ENCODE measurements at regions not wholly inside any gene's neighbourhood (a gene's known extent, or its start where the extent isn't known, plus 50 kb on each side); places are given as distances from the start of the nearest gene placed in this dataset.

- TF ChIP-seq CTCF (IDR thresholded peaks at IDR 0.05), result no peak
- TF ChIP-seq POLR2A (IDR thresholded peaks at IDR 0.05), result no peak
Measured at GRCh38 chr2:120859128-120859527, 123.5 kb downstream of the GLI2 start.
